CD4-positive, alpha-beta T cell (primary cell): ENCODE measurements at regions not wholly inside any gene's neighbourhood (a gene's known extent, or its start where the extent isn't known, plus 50 kb on each side); places are given as distances from the start of the nearest gene placed in this dataset.
"Not testable (repeated sequence)": the region's sequence is repeated elsewhere in the genome, so short reads cannot be mapped to it uniquely, and the experiment has no call there.

Experiments
- ATAC-seq: fragments of 200-7000 bp; cut with Tn5 transposase; one replicate; pipeline ENCODE4 v1.10.0; 2022; ENCODE audit warnings: mild to moderate bottlenecking; ENCODE audit not compliant: poor library complexity
- CTCF ChIA-PET: fragments of 350-600 bp; sonication (Branson Sonifier 250); formaldehyde crosslinking; loops from one replicate; lab custom pipeline; 2021; ENCODE audit warnings: antibody characterized with exemption, inconsistent platforms; lab: Charles Lee
- POLR2A ChIA-PET: fragments of 350-600 bp; sonication (Branson Sonifier 250); formaldehyde crosslinking; loops from one replicate; lab custom pipeline; 2021; ENCODE audit warnings: antibody characterized with exemption, inconsistent platforms; lab: Charles Lee
- DNase-seq, 14 experiments: peaks; one replicate each; pipeline ENCODE4 v3.0.0-alpha.2; 2013 to 2020; ENCODE audit warnings: mixed read lengths in 2 of 14
- H3K27ac ChIP-seq, 2 donors: one replicate each; pipeline versions ENCODE4 v1.5.1 to v1.7.0; 2013; ENCODE audit warnings: low read length in 2 of 2, low read depth in 1 of 2, mild to moderate bottlenecking in 1 of 2
- H3K27me3 ChIP-seq, 2 experiments: 1 replicate in 1 of 2; 2 replicates in 1 of 2; pipeline versions ENCODE4 v1.6.1 to v1.7.0; 2013; ENCODE audit warnings: low read length in 2 of 2, control low read depth in 1 of 2, mild to moderate bottlenecking in 1 of 2, moderate library complexity in 1 of 2; ENCODE audit not compliant: insufficient read depth in 2 of 2, control insufficient read depth in 1 of 2
- H3K36me3 ChIP-seq: one replicate; pipeline ENCODE4 v1.6.1; 2013; ENCODE audit warnings: low read length, control low read depth; ENCODE audit not compliant: insufficient read depth
- H3K4me1 ChIP-seq: one replicate; pipeline ENCODE4 v1.6.1; 2013; ENCODE audit warnings: low read length, control low read depth; ENCODE audit not compliant: insufficient read depth
- H3K4me3 ChIP-seq: one replicate; pipeline ENCODE4 v1.5.1; 2013; ENCODE audit warnings: mild to moderate bottlenecking, low read length, moderate library complexity
- H3K9me3 ChIP-seq, 2 experiments: 1 replicate in 1 of 2; 2 replicates in 1 of 2; pipeline versions ENCODE4 v1.6.1 to v1.7.0; 2013; ENCODE audit warnings: low read length in 2 of 2, mild to moderate bottlenecking in 2 of 2, control low read depth in 1 of 2, moderate library complexity in 1 of 2; ENCODE audit not compliant: control insufficient read depth in 1 of 2, insufficient read depth in 1 of 2
- H3K27ac Mint-ChIP-seq: one replicate; pipeline ENCODE4 v1.8.0; 2020; ENCODE audit warnings: mixed read lengths
- H3K27me3 Mint-ChIP-seq: one replicate; pipeline ENCODE4 v1.8.0; 2021; ENCODE audit warnings: mixed read lengths
- H3K36me3 Mint-ChIP-seq: one replicate; pipeline ENCODE4 v1.8.0; 2021; ENCODE audit warnings: low read depth, mixed read lengths
- H3K4me1 Mint-ChIP-seq: one replicate; pipeline ENCODE4 v1.8.0; 2021; ENCODE audit warnings: low read depth, mixed read lengths
- H3K4me3 Mint-ChIP-seq: one replicate; pipeline ENCODE4 v1.8.0; 2020; ENCODE audit warnings: mild to moderate bottlenecking, mixed read lengths
- H3K9me3 Mint-ChIP-seq: one replicate; pipeline ENCODE4 v1.8.0; 2020; ENCODE audit warnings: mixed read lengths
- CTCF ChIP-seq: fragments of 200-600 bp; IDR thresholded peaks from one replicate; pipeline ENCODE4 v1.8.0; 2022; ENCODE audit warnings: antibody characterized with exemption, mild to moderate bottlenecking
- intact Hi-C, 2 experiments: fragments of 100-400 bp; cut with DNase I in 1 of 2; cut with micrococcal nuclease in 1 of 2; formaldehyde crosslinking; loops; one replicate each; pipeline versions ENCODE4 v1.15.1 to v1.9.0; 2023 to 2025; cut with DNase I, micrococcal nuclease

GRCh38 chr3:159499031-159499793 lies 489.4 kb upstream of the IL12A start:
- DNase-seq (no peak), ATAC-seq (no peak)
- POLR2A ChIA-PET, result no interaction called here
- H3K36me3 ChIP-seq, result no peaks in the 10 kb centered on the region
- peaks cover 5% of the 10 kb centered on the region for H3K9me3 Mint-ChIP-seq
- H3K27me3 Mint-ChIP-seq, result no peaks in the 10 kb centered on the region
- no peak overlapping the region for H3K4me3 ChIP-seq
- intact Hi-C loops, result no loop called here
- no peaks in the 10 kb centered on the region for H3K27me3 ChIP-seq
- H3K4me1 ChIP-seq, result no peaks in the 10 kb centered on the region
- H3K9me3 ChIP-seq, result peaks cover 0 to 3% of the 10 kb centered on the region in 2 experiments
- no peaks in the 10 kb centered on the region for H3K4me1 Mint-ChIP-seq
- no peaks in the 10 kb centered on the region for H3K36me3 Mint-ChIP-seq
- no peak for TF ChIP-seq CTCF
- no peak overlapping the region for H3K27ac ChIP-seq
- no peak overlapping the region for H3K4me3 Mint-ChIP-seq
- no peak overlapping the region for H3K27ac Mint-ChIP-seq
- CTCF ChIA-PET, result no interaction called here

GRCh38 chr3:159501029-159501428 lies 487.6 kb upstream of the IL12A start:
- no peak for TF ChIP-seq CTCF
- ChIA-PET CTCF (no interaction called here), POLR2A (no interaction called here)
- H3K9me3 Mint-ChIP-seq, result peaks cover 5% of the 10 kb centered on the region
- Histone ChIP-seq H3K27me3 (no peaks in the 10 kb centered on the region), H3K9me3 (peaks cover 0 to 3% of the 10 kb centered on the region in 2 experiments), H3K36me3 (no peaks in the 10 kb centered on the region), H3K4me3 (no peak overlapping the region), H3K27ac (no peak overlapping the region), H3K4me1 (no peaks in the 10 kb centered on the region)
- H3K36me3 Mint-ChIP-seq, result no peaks in the 10 kb centered on the region
- no peak overlapping the region for H3K27ac Mint-ChIP-seq
- H3K27me3 Mint-ChIP-seq, result no peaks in the 10 kb centered on the region
- H3K4me3 Mint-ChIP-seq, result no peak overlapping the region
- no peaks in the 10 kb centered on the region for H3K4me1 Mint-ChIP-seq
- ATAC-seq (no peak), DNase-seq (no peak)
- intact Hi-C loops, result no loop called here

GRCh38 chr3:159502986-159503385 lies 485.6 kb upstream of the IL12A start:
- H3K27me3 Mint-ChIP-seq, result no peaks in the 10 kb centered on the region
- peaks cover 5% of the 10 kb centered on the region for H3K9me3 Mint-ChIP-seq
- no peaks in the 10 kb centered on the region for H3K36me3 ChIP-seq
- CTCF ChIA-PET, result no interaction called here
- no peak for ATAC-seq
- DNase-seq, result no peak
- H3K36me3 Mint-ChIP-seq, result no peaks in the 10 kb centered on the region
- H3K4me1 Mint-ChIP-seq, result no peaks in the 10 kb centered on the region
- no peak overlapping the region for H3K4me3 ChIP-seq
- H3K27ac ChIP-seq, result no peak overlapping the region
- no peaks in the 10 kb centered on the region for H3K4me1 ChIP-seq
- intact Hi-C loops, result no loop called here
- TF ChIP-seq CTCF, result no peak
- H3K4me3 Mint-ChIP-seq, result no peak overlapping the region
- no peak overlapping the region for H3K27ac Mint-ChIP-seq
- no peaks in the 10 kb centered on the region for H3K27me3 ChIP-seq
- POLR2A ChIA-PET, result no interaction called here
- H3K9me3 ChIP-seq, result peaks cover 0 to 3% of the 10 kb centered on the region in 2 experiments

- DNase-seq, intact Hi-C loops, ATAC-seq, H3K27me3 Mint-ChIP-seq, H3K4me3 ChIP-seq, H3K36me3 Mint-ChIP-seq, H3K4me3 Mint-ChIP-seq, H3K4me1 Mint-ChIP-seq, H3K9me3 Mint-ChIP-seq, H3K27me3 ChIP-seq, H3K4me1 ChIP-seq, H3K27ac ChIP-seq, H3K27ac Mint-ChIP-seq, POLR2A ChIA-PET, H3K9me3 ChIP-seq, CTCF ChIA-PET, H3K36me3 ChIP-seq: not testable (repeated sequence)
Measured at GRCh38 chr3:159510988-159511387, 477.6 kb upstream of the IL12A start.
